ENCODE measurements at regions not wholly inside any gene's neighbourhood (a gene's known extent, or its start where the extent isn't known, plus 50 kb on each side); places are given as distances from the start of the nearest gene placed in this dataset.

DNA sequence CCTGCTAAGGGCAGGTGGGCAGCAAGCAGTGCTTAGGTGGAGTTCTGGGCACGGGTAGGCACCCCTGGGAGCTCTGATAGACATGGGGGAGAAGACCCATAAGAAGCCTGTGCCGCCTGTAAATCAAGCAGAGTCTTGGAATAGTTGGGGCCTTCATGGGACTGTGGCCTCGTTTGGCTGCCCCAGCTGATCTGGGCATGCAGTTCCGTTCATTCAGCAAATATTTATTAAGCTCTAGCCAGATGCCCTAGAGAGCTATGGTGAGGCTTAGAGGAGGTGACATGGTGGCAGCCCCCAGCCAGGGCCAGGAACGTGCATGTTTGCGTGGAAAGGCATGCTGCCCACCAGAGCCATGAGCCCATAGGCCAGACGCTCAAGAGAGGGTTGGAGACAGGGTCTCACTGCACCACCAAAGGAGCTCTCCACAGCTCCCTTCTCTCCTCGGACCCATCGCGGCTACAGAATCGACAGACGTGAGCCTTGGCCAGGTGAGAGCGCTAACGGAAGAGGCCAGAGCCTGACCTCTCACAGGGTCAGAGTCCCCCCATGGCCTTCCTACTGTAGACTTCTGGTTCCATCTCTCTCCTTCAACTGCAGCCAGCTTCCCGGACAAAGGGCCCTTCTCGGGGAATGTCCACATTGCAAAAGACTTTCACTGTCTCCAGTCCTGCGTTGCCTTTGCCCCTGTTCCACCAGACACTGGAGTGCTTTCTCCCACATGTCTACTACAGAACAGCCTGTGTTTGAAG lies 135.7 kb downstream of the INHBB start:
- TF ChIP-seq HDAC2 (IDR thresholded peaks at IDR 0.05) (no peak), POLR2A (IDR thresholded peaks at IDR 0.05; ENCODE audit: low read depth, low read length) (no peak), CTCF (IDR thresholded peaks at IDR 0.05 in 2 of 3, conservative IDR thresholded peaks at IDR 0.05 in 1 of 3; ENCODE audit: control insufficient read depth in 2 of 3, extremely low read depth in 1 of 3, insufficient read depth in 1 of 3, low read depth in 3 of 3, low read length in 3 of 3) (no peak), GABPA (IDR thresholded peaks at IDR 0.05; ENCODE audit: low read depth) (no peak)
- TF ChIP-seq, protein P1, sequence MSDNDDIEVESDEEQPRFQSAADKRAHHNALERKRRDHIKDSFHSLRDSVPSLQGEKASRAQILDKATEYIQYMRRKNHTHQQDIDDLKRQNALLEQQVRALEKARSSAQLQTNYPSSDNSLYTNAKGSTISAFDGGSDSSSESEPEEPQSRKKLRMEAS (IDR thresholded peaks at IDR 0.05; ENCODE audit: low read depth, low read length): no peak

Measured in GM12878 (cell line).